NOMO-1 (cell line): ENCODE measurements at regions not wholly inside any gene's neighbourhood (a gene's known extent, or its start where the extent isn't known, plus 50 kb on each side); places are given as distances from the start of the nearest gene placed in this dataset.

ENCODE experiments used
- DNase-seq, 2 experiments: peaks; one replicate each; lab custom pipeline; 2025; ENCODE audit not compliant: unreplicated experiment in 2 of 2; lab: John Stamatoyannopoulos, UW

DNA sequence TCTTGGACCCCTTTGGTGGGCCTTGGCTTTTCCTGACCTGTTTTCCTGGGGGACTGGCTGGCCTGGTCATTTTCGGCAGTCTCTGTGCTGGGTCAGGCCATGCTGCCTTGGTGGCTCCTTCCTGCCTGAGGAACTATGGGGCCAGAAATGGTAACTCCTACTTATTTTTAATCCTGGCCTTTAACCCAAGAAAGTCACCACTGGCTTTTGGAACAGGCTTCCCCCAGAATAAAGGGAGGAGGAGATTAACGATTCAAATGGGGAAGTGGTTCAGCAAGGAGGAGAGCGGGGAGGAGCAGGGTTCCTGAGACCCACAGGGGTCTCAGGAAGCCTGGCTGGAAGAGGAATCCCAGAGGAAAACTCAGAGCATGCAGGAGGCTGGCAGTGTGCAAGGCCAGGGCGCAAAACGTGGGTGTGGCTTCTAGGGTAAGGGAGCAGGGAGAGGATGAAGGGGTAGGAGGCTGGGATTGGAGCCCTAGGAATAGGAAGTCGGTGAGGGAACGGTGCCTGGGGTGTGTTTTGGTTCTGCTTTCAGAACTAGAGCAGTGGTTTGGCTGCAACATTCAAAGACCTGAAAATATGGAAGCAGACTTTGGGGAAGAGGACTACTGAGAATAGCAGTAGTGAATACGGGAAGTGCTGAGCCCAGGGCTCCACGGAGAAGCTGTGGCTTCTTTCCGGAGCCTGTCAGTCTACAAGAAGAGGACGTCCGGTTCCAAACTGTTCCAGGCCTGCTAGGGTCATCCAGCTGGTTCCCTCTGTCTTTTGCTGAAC lies 271.1 kb upstream of the KLF4 start:
- peak; percentile 81 to 97 for DNase-seq

DNA sequence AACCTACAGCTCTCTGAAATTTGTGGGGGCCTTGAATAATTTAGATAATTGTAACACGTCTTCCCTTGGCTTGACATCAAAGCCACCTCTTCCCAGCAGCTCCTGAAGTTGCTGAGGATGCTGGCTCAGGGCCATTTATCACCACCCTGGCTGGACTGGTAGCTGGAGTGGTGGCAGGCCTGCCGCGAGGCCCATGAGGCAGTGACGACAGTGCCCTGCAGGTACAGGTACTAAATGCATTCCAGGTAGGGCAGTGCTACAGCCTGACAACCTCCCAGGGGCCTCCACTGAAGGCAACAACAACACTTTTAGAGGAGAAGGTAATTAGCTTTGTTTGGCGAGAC lies 270.2 kb upstream of the KLF4 start:
- DNase-seq, result no peak

DNA sequence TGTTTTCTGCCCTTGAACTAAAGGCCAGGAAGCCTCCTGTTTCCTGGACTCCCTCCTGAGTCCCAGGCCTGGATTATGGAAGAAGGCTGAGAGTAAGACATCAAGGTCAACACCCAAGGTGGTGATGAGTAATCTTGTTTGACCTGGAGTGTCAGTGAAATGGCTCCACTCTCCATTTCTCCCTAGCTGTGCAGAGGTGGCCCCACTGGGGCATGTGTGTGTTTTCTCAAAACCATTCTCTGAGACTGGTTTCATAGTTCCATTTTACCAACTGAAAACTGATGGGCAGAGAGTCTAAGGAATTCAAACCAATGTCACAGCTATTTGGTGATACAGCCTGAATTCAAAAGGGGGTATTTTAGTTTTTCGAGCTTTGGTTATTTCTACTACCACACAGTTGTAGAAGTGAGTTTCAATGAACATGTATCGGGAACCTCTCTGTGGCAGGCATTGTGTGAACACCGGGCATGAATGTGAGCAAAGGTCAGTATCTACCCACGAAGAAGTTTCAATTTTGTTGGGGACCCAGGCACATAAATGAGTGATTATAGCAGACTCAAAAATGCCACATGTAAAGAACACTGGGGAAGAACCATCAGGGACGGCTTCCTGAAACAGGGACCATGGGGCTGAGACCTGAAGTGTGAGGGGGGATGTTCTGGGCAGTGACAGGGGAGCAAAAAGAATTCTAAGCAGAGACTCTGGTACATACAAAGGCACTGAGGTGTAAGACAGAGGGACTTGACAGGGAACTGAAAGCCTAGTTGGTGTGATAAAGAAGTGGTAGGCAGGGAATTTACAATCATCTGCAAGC lies 269.6 kb upstream of the KLF4 start:
- DNase-seq, result no peak

DNA sequence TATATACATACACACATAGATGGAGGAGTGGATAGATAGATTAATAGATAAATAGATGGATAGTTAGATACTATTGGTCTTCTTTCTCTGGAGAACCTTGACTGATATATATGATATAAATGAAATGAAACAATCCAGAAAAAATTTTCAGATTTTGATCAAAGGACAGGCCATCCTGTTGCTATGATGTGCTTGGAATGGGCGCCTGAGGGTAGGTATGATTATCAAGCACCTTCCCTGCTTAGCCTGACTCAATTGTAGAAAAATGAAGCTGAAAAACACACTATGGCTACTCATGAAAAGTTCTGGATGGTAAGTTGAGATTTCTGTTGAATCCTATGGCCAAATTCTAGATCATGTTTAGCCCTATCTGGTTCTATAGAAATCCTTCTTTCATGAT lies 266.5 kb upstream of the KLF4 start:
- DNase-seq, result no peak

- DNase-seq, result peak; percentile 75 to 86
Measured at GRCh38 chr9:107755246-107755645, 265.7 kb upstream of the KLF4 start.

GRCh38 chr9:107751567-107752210 lies 262.1 kb upstream of the KLF4 start:
- DNase-seq, result peak; percentile 41 to 80

DNA sequence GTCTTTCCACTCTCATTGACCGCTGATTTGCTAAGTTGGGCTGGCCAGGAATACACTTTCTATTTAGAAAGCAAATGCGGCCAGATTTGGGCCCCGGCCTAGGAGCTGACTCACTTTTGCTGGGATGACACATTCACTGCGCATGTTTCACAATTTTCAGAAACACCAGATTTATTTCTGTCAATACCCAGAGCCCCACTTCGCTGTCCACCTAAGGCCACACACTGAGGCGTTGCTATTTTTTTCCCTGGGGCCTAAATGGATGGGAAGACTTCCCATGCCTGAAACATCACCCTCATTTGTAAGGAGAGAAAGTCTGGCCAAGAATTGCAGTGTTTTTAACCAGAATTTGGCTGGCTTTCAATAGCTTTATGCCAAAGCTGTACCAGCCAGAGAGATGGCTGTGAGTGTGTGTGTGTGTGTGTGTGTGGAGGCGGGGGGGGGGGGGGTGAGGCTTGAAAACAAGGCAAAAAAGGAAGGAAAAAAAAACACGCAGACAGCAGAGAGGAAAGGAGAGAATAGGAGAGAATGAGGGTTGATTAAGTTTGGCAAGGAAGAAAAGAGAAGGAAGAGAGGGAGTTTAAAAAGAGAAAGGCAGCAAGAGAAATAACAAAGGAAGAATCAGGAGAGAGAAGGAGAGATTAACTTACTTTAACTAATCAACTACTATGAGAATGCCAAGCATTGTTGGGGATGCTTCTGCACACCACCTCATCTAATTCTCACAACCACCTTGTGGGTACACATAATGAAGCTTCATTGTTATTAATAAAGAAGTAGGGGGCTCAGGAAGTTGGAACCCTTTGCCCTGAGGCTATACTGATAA lies 261.4 kb upstream of the KLF4 start:
- peak; percentile 83 to 85 for DNase-seq

DNA sequence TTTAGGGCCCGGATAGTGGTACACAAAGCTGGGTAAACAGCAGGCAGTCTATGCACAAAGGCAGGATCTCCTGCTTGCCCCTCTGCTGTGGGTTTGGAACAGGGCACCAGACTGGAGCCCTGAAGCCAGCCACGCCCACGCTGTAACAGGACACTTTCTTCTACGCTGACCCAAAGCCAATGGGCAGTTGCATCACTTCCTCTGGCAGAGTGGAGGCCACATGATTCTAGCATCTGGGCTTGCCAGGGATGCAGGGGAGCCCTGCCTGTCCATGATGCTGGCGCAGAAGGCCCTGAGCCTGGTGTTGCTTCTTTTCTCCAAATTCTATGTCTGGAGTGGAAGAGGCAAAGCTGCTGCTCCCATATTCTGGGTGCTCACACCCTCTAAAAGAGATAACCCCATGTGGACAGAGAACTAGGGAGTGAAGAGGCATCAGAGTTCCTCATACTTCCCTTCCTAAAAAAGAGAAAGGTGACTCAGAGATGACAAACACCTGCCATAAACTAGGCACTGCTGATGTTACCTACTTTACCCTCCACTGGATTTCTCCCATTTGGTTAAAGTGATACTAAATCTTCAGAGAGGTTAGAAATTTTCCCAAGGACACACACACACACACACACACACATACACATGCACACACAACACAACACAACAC lies 260.3 kb upstream of the KLF4 start:
- DNase-seq, result peak; percentile 44 to 45

GRCh38 chr9:107744873-107745272 lies 255.3 kb upstream of the KLF4 start:
- no peak for DNase-seq

DNA sequence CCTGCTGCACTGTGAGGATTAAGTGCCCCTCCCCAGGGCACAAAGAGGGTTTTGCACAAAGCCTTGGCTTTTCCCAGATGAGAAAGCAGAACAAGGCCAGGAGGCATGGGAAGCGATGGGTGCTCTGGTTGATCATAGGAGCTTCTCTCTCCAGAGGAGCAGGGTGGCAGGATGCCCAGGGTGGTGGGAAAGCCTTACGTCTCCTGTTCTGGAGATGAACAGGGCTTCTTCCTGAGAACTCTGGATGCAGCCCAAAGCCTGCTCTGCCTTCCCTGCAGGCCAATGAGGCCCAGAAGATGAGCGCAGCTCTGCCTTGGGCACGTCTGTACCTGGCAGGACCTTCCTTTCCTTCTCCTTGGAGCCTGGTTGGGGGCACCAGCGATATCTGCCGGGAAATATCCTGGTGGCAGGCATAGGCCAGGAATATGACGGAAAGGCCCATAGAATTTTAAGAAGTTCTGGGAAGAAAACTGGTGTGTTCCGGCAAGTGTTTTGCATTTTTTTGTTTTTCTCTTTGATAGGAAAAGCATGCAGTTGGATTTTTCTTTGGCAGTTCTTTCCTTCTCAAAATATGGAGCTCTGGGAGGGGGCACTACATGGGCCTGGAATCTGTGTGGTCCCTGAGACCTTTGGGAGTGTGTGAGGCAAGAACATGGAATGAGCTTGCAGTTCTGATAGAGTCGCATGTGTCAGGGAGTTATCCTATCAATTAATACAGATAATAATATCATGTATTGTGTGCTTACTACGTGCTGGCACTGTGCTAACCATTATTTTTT lies 253.2 kb upstream of the KLF4 start:
- no peak for DNase-seq

DNA sequence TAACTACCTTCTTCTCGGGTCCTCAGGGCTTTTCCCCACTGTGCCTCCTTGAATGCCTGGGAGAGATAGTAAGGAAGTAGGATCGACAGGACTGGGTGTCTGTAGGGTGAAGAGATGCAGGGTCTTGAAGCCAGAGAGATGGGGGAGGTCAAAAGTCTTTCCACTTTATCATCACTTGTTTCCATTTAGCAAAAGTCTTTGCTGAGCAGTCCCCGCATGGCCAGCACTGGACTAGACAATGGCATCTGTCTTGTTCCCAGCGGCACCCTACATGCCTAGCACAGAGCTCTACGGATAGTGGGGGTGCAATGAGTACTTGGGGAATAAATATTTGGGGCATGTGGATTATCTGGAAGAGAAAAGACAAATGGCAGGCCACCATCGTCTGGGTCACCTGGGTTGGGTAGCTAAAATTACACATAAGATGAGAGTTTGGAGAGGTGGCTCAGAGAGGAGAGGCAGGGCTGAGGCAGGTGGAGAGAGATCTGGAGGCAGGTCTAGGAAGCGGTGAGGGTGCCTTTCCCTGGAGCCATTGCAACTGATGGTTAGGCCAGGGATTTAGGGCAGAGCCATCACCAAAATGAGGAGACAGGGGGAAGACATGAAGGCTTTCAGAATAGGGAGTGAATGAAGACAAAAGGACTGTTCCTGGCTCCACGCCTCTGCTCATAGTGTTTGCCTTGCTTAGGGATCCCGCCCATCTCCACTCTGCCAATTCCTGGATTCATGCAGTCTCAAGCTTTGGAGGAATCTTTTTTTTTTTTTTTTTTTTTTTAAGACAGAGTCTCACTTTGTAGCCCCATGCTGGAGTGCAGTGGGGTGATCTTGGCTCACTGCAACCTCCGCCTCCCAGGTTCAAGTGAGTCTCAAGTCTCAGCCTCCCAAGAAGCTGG lies 250.8 kb upstream of the KLF4 start:
- no peak for DNase-seq

- DNase-seq, result no peak
Measured at GRCh38 chr9:107739601-107740082, 250.1 kb upstream of the KLF4 start.

DNA sequence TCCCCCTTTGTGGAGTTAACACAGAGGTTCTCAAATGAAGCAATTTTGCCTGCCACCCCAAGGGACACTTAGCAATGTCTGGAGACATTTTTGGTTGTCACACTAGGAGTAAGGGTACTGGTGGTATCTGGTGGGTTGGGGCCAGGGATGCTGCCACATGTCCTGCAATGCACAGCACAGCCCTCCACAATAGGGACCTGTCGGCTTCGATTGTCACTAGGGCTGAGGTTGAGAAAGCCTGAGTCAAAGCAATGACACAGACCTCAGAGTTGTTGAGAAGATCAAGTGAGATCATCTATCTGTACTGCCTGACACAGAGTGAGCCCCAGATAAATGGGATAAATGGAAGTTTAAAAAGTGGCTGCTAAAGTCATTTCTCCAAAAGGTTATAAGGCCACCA lies 249.2 kb upstream of the KLF4 start:
- DNase-seq, result no peak

DNA sequence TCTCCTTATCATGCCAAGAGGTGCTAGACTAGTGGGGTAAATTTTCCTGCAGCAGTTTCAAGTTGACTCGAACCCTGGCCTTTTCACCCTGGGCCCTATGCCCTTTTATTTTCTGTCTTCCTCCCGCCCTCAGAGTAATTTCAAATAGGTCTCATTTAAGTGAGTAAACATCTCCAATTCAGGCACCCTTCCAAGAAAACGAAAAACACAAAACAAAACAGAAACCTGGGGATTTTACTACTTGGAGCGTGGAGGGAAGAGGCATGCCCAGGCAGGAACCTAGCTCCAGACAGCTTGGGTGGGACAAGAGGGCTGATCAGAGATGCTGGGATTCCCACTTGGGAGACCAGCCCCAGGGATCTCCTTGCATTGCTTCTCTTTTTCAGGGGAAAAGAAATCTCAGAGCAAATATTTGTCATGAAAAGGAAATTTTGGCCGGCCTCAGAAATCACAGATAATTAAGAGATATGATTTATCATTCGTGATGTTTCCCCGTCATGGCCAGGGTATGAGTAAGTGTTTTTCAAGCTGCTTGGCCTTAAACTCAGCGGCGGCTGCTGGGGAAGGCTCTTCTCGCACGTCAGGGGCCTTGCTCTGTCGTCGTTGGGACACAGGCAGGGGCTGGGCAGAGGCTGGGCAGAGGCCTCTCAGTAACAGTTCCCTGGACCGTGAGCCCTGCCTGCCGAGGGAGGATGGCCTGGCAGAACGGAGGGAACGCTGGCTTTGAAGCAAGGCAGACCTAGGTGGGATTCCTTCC lies 248.6 kb upstream of the KLF4 start:
- DNase-seq, result no peak

GRCh38 chr9:107737610-107737986 lies 248.0 kb upstream of the KLF4 start:
- DNase-seq, result no peak

- DNase-seq, result no peak
Measured at GRCh38 chr9:107735821-107736220, 246.3 kb upstream of the KLF4 start.

GRCh38 chr9:107734256-107735013 lies 244.9 kb upstream of the KLF4 start:
- no peak for DNase-seq
